ENCODE measurements at regions not wholly inside any gene's neighbourhood (a gene's known extent, or its start where the extent isn't known, plus 50 kb on each side); places are given as distances from the start of the nearest gene placed in this dataset.

DNA sequence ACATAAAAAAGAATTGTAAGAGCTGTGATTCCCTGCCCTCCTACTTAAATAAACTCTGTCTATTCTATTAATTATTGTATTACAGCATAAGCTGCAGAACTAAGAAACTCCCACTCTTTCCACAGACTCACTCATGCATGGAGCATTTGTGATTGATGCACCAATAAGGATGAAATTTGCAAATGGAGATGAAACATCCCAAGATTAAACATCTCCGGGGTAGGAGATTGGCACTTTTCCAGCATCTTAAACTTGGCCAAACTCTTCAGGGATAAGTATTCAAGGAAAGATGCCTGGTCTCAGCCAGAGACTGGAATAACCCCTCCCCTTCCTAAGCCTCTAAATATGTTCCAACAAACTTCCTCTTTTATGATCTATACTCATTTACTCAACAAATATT, 472.0 kb downstream of the ACTL7B start:
- no peaks in the 10 kb centered on the region for H3K4me1 Mint-ChIP-seq
- peaks cover 2% of the 10 kb centered on the region for H3K27me3 Mint-ChIP-seq
- H3K27ac Mint-ChIP-seq, result no peak overlapping the region
- H3K4me3 Mint-ChIP-seq, result no peak overlapping the region
- ATAC-seq (no peak), DNase-seq (no peak)
- no peaks in the 10 kb centered on the region for H3K9me3 Mint-ChIP-seq
- H3K36me3 Mint-ChIP-seq (ENCODE audit: low read depth), result no peaks in the 10 kb centered on the region

DNA sequence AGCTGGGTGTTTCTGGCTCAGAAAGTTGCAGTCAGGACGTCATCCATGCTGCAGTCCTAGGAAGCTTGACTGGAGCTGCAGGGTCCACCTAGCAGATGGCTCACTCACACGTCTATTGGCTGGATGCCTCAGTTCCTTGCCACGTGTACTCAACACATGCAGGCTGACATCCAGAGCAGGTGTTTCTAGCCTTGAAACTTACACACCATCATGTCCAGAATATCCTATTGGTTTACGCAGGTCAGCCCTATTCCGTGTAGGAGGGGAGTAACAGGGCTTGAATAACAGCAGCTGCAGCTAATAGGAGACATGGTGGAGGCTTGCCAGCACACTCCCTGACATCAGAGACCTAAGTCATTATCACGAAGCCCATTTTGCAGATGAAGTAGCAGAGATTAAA, 473.5 kb downstream of the ACTL7B start:
- no peak for DNase-seq
- Mint-ChIP-seq H3K27me3 (peaks cover 2% of the 10 kb centered on the region), H3K27ac (no peak overlapping the region), H3K4me1 (no peaks in the 10 kb centered on the region), H3K4me3 (no peak overlapping the region), H3K9me3 (no peaks in the 10 kb centered on the region), H3K36me3 (ENCODE audit: low read depth) (no peaks in the 10 kb centered on the region)
- no peak for ATAC-seq

DNA sequence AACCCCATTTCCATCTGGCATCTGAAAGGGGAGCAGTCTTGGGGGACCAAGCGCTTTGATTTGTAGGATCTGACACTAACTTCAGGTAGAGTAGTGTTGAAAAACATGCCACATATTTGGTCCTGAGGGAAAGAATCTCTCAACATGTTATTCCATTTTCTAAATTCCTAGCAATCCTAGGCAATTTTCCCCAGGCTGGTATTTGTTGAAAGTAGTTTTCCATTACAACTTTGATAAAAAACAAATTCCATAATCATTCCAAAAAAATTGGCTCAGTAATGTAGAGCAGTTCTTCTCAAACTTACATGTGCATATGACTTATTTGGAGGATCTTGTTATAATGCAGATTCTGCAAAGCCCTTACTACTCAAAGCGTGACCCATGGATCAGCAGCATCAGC, 477.9 kb downstream of the ACTL7B start:
- Mint-ChIP-seq H3K27ac (no peak overlapping the region), H3K9me3 (peaks cover 13% of the 10 kb centered on the region), H3K36me3 (ENCODE audit: low read depth) (no peaks in the 10 kb centered on the region), H3K4me1 (no peaks in the 10 kb centered on the region), H3K27me3 (peaks cover 2% of the 10 kb centered on the region), H3K4me3 (no peak overlapping the region)
- no peak for ATAC-seq
- no peak for DNase-seq

- H3K27ac Mint-ChIP-seq, result no peak overlapping the region
- peaks cover 2% of the 10 kb centered on the region for H3K27me3 Mint-ChIP-seq
- ATAC-seq, result no peak
- no peaks in the 10 kb centered on the region for H3K4me1 Mint-ChIP-seq
- H3K9me3 Mint-ChIP-seq, result peaks cover 18% of the 10 kb centered on the region
- H3K4me3 Mint-ChIP-seq, result no peak overlapping the region
- no peaks in the 10 kb centered on the region for H3K36me3 Mint-ChIP-seq (ENCODE audit: low read depth)
- DNase-seq, result no peak
These were observed 478.4 kb downstream of the ACTL7B start for GRCh38 chr9:108377382-108377781.

DNA sequence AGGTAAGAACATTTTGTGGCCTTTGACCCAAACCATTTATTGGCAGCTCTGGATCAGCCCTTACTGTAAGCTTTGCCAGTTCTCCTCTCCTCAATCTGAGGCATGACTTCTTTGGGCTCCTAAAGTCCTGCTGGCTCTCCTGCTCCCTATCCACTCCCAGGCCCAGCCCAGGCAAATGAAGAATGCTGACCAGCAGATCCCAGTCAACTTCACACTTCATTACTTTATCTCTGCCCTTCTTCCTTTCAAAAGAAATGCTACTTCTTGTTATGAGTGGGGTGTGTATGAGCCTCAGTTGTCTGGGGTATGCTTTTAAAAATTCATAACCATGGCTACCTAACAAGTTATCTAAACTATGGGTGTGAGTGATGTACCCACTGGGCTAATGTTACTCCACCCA, 479.6 kb downstream of the ACTL7B start:
- ATAC-seq (no peak), DNase-seq (no peak)
- H3K27me3 Mint-ChIP-seq, result peaks cover 2% of the 10 kb centered on the region
- peaks cover 29% of the 10 kb centered on the region for H3K9me3 Mint-ChIP-seq
- H3K4me3 Mint-ChIP-seq, result no peak overlapping the region
- no peaks in the 10 kb centered on the region for H3K4me1 Mint-ChIP-seq
- H3K36me3 Mint-ChIP-seq (ENCODE audit: low read depth), result no peaks in the 10 kb centered on the region
- H3K27ac Mint-ChIP-seq, result no peak overlapping the region

DNA sequence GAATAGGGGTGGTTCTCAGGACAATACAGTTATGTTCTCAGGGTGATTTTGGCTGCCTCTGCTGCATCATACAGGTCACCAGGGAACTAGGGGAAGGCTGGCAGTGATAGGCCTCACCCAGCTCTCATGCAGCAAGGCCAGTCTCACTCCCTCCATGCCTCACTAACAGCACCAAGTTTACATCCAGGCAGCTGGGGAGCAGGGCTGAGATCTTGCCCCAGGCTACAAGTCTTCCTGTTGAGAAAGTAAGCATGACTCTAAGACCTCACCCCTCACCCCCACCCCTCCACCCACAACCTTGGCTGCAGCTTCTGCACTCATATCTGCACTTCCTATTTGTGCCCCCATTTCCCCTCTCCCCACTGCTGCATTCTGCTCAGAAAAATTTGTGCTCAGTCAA, 481.2 kb downstream of the ACTL7B start:
- ATAC-seq, result no peak
- H3K9me3 Mint-ChIP-seq, result peaks cover 29% of the 10 kb centered on the region
- no peaks in the 10 kb centered on the region for H3K36me3 Mint-ChIP-seq (ENCODE audit: low read depth)
- no peak for DNase-seq
- H3K4me1 Mint-ChIP-seq, result no peaks in the 10 kb centered on the region
- H3K27me3 Mint-ChIP-seq, result no peaks in the 10 kb centered on the region
- no peak overlapping the region for H3K27ac Mint-ChIP-seq
- H3K4me3 Mint-ChIP-seq, result no peak overlapping the region

DNA sequence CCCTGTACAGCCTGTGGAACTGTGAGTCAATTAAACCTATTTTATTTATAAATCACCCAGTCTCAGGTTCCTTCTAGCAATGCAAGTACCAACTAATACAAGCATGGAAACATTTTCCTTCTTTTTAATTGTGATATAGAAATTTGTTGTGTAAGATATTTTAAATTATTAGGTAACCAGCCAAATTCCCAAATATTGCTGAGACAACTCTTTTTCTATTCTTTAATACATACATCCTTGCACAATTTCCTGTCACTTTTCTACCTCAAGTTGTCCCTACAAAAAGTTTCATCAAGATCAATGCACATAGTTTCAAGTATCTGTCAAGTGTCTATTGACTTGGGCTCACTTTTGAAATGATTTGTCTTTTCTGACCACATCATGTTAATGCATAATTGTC, 488.6 kb downstream of the ACTL7B start:
- H3K27me3 Mint-ChIP-seq, result no peaks in the 10 kb centered on the region
- H3K9me3 Mint-ChIP-seq, result peaks cover 15% of the 10 kb centered on the region
- H3K36me3 Mint-ChIP-seq (ENCODE audit: low read depth), result no peaks in the 10 kb centered on the region
- no peaks in the 10 kb centered on the region for H3K4me1 Mint-ChIP-seq
- no peak overlapping the region for H3K27ac Mint-ChIP-seq
- ATAC-seq (no peak), DNase-seq (no peak)
- H3K4me3 Mint-ChIP-seq, result no peak overlapping the region

DNA sequence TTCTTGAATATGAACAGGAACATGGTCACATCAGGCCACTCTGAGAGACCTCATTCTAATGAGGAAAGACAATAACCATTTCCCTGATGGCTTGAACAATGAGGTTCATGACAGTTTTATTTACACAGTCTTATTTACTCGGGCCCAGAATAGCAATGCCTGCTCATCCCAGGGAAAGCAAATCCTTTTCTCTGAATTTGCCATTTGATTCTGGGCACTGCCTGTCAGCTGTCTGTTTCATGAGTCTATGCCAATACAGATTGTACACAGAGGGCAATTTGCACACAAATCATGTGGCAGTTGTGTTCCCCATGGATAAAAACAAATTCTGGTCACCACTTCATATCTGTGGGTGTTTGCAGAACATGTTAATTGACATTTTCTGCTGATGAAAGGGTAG, 492.5 kb downstream of the ACTL7B start:
- Mint-ChIP-seq H3K27ac (no peak overlapping the region), H3K36me3 (ENCODE audit: low read depth) (no peaks in the 10 kb centered on the region), H3K9me3 (peaks cover 9% of the 10 kb centered on the region), H3K27me3 (no peaks in the 10 kb centered on the region), H3K4me1 (no peaks in the 10 kb centered on the region), H3K4me3 (no peak overlapping the region)
- no peak for DNase-seq
- ATAC-seq, result no peak

DNA sequence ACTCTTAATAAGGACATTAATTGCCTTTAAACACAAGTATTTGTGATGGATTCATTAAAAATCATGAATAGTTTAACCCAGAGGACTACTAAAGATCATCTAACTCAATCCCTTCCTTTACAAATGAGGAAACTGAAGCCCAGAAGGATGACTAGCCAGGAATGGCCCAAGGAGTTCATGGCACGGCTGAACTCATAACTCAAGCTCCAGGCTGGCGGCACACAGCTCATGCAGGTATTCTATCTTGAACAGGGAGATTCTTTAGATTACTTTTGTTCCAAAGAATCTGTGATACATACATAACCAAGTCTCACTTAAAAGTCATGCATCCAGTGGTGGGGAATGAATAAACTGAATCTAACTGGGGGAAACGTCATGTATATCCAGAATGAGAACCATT, 495.5 kb downstream of the ACTL7B start:
- no peaks in the 10 kb centered on the region for H3K27me3 Mint-ChIP-seq
- H3K4me3 Mint-ChIP-seq, result no peak overlapping the region
- no peaks in the 10 kb centered on the region for H3K36me3 Mint-ChIP-seq (ENCODE audit: low read depth)
- no peak for DNase-seq
- ATAC-seq, result no peak
- H3K27ac Mint-ChIP-seq, result no peak overlapping the region
- H3K4me1 Mint-ChIP-seq, result no peaks in the 10 kb centered on the region
- peaks cover 9% of the 10 kb centered on the region for H3K9me3 Mint-ChIP-seq

DNA sequence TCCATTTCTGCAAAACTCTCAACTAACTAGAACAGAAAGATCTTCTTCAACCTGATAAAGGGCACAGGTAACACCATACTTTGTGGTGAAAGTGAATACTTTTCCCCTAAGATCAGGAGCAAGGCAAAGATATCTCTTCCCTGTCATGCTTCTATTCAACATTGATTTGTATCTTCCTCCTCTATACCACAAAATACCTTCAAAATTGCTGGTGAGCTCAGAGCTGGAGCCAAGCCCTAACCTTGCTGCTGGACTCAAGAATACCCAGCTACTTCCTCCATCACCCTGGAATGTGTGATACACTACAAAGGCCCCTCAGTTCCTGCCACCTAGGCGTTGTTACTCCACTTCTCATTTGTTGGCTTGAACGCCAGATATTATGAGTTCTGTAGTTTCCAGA, 499.0 kb downstream of the ACTL7B start:
- Mint-ChIP-seq H3K4me3 (no peak overlapping the region), H3K27me3 (no peaks in the 10 kb centered on the region), H3K27ac (no peak overlapping the region), H3K4me1 (no peaks in the 10 kb centered on the region), H3K9me3 (peaks cover 8% of the 10 kb centered on the region), H3K36me3 (ENCODE audit: low read depth) (no peaks in the 10 kb centered on the region)
- no peak for ATAC-seq
- DNase-seq, result no peak

DNA sequence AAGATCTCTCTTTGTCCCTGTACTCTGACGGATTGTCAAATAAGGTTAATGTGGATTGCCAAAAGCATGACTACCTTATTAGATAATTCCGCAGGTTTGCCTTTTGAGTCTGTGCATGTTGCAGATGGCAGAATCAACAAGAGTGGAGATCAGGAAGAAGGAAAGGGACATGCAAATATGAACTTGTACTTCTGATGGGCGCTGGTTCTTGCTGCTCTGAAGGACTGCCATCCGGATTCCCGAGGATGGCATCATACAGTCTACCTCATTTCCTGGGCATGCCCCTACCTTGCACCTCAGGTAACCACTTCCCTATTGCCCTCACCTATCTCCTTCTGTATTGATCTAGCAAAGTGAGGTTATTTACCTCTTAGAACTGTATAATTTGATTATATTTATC, 504.2 kb downstream of the ACTL7B start:
- Mint-ChIP-seq H3K36me3 (ENCODE audit: low read depth) (no peaks in the 10 kb centered on the region), H3K9me3 (peaks cover 4% of the 10 kb centered on the region), H3K4me3 (no peak overlapping the region), H3K27ac (no peak overlapping the region), H3K4me1 (no peaks in the 10 kb centered on the region), H3K27me3 (no peaks in the 10 kb centered on the region)
- ATAC-seq, result no peak
- no peak for DNase-seq

GRCh38 chr9:108347463-108348188, 508.2 kb downstream of the ACTL7B start:
- Mint-ChIP-seq H3K4me1 (no peaks in the 10 kb centered on the region), H3K9me3 (peaks cover 4% of the 10 kb centered on the region), H3K36me3 (ENCODE audit: low read depth) (no peaks in the 10 kb centered on the region), H3K27ac (no peak overlapping the region), H3K4me3 (no peak overlapping the region), H3K27me3 (no peaks in the 10 kb centered on the region)
- DNase-seq (no peak), ATAC-seq (no peak)

- DNase-seq, result no peak
- no peak overlapping the region for H3K27ac Mint-ChIP-seq
- H3K4me1 Mint-ChIP-seq, result no peaks in the 10 kb centered on the region
- H3K27me3 Mint-ChIP-seq, result no peaks in the 10 kb centered on the region
- no peaks in the 10 kb centered on the region for H3K36me3 Mint-ChIP-seq (ENCODE audit: low read depth)
- no peak overlapping the region for H3K4me3 Mint-ChIP-seq
- no peaks in the 10 kb centered on the region for H3K9me3 Mint-ChIP-seq
- no peak for ATAC-seq
These were observed 510.0 kb downstream of the ACTL7B start for GRCh38 chr9:108345826-108346225.

DNA sequence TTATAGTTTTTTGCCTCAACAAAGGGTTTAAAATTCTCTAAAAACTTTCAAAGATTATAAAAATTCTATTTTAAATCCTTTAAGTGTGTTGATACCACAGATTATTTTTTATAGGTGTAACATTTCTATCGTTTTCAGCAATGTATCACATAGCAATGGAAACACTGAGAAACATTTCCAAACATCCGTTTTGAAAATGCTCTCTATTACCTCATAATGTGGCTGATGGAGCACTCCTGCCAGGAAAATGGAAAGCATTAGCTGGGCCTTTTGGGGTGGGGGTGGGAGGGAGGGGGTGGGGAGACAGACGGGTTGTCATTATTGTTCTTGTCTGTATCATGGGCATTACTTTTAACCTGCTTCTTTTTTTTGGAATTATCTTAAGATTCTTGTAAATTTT, 516.5 kb downstream of the ACTL7B start:
- no peaks in the 10 kb centered on the region for H3K36me3 Mint-ChIP-seq (ENCODE audit: low read depth)
- H3K4me3 Mint-ChIP-seq, result no peak overlapping the region
- H3K27ac Mint-ChIP-seq, result no peak overlapping the region
- DNase-seq, result no peak
- H3K27me3 Mint-ChIP-seq, result peaks cover 4% of the 10 kb centered on the region
- no peak for ATAC-seq
- no peaks in the 10 kb centered on the region for H3K4me1 Mint-ChIP-seq
- H3K9me3 Mint-ChIP-seq, result no peaks in the 10 kb centered on the region

DNA sequence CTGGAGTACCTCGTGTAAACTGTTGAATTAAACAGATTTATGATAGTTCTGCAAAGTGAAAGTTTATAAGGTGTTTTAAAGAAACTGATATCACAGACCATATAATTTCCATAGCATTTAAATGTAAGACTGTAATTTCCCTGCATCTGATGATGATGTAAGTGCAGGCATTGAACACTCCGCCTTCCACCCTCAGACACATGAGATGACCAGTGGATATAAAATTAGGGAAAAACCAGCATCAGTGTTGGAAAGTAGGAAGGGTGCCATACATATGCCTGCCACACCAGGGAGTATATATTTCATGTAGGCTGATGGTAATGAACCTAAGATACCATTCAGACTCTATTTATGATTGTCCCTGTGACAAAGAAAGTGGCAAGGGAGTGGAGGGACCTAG, 519.2 kb downstream of the ACTL7B start:
- Mint-ChIP-seq H3K9me3 (peaks cover 3% of the 10 kb centered on the region), H3K27ac (no peak overlapping the region), H3K27me3 (peaks cover 4% of the 10 kb centered on the region), H3K4me3 (no peak overlapping the region), H3K36me3 (ENCODE audit: low read depth) (no peaks in the 10 kb centered on the region), H3K4me1 (no peaks in the 10 kb centered on the region)
- ATAC-seq (no peak), DNase-seq (no peak)

DNA sequence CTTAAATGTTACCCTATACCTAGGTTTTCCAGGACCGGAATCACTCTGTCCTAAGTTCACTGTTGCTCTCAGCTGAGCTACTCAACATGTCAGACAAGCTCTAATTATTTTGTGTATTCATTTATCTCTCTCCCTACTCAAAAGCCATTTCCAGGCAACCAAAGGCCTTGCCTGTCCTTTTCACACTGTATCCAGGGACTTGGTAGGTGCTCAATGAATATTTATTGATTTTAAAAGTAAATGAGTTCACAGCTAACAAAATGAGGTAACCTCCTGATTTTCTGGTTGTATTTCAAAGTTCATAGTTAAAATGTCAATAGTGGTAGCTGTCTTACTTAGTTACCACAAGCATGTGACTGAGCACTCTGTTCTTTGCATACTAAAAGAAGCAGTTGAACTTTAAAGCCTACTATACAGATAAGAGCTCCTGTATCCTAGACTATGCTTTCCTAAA, 522.2 kb downstream of the ACTL7B start:
- Mint-ChIP-seq H3K4me1 (no peaks in the 10 kb centered on the region), H3K9me3 (peaks cover 18% of the 10 kb centered on the region)

More for the DNA sequence above, 522.2 kb downstream of the ACTL7B start:
- ATAC-seq (no peak), DNase-seq (no peak)
- H3K27me3 Mint-ChIP-seq, result peaks cover 4% of the 10 kb centered on the region
- H3K36me3 Mint-ChIP-seq (ENCODE audit: low read depth), result no peaks in the 10 kb centered on the region
- H3K27ac Mint-ChIP-seq, result no peak overlapping the region
- H3K4me3 Mint-ChIP-seq, result no peak overlapping the region
